GM18517 (cell line): ENCODE measurements at regions not wholly inside any gene's neighbourhood (a gene's known extent, or its start where the extent isn't known, plus 50 kb on each side); places are given as distances from the start of the nearest gene placed in this dataset.

ENCODE experiments used
- ATAC-seq: cut with Tn5 transposase; IDR thresholded peaks from one replicate; pipeline ENCODE4 v1.9.1; 2021; ENCODE audit warnings: mild to moderate bottlenecking, moderate library complexity; ENCODE audit not compliant: unreplicated experiment

- no peak for ATAC-seq
These were observed 886.3 kb upstream of the SEL1L start for GRCh38 chr14:82419933-82420332.

GRCh38 chr14:82420871-82421270 lies 887.2 kb upstream of the SEL1L start:
- no peak for ATAC-seq

GRCh38 chr14:82421286-82421685 lies 887.6 kb upstream of the SEL1L start:
- ATAC-seq, result no peak

GRCh38 chr14:82422230-82422629 lies 888.6 kb upstream of the SEL1L start:
- ATAC-seq, result no peak

- no peak for ATAC-seq
These were observed 891.6 kb upstream of the SEL1L start for GRCh38 chr14:82425261-82425660.

GRCh38 chr14:82431031-82431430 lies 897.4 kb upstream of the SEL1L start:
- ATAC-seq, result no peak

- ATAC-seq, result no peak
These were observed 898.9 kb upstream of the SEL1L start for GRCh38 chr14:82432301-82433105.

GRCh38 chr14:82438436-82438835 lies 904.8 kb upstream of the SEL1L start:
- no peak for ATAC-seq

- no peak for ATAC-seq
These were observed 907.6 kb upstream of the SEL1L start for GRCh38 chr14:82441270-82441669.

- ATAC-seq, result no peak
These were observed 912.3 kb upstream of the SEL1L start for GRCh38 chr14:82445810-82446570.

GRCh38 chr14:82447586-82447985 lies 913.9 kb upstream of the SEL1L start:
- ATAC-seq, result no peak

- ATAC-seq, result no peak
These were observed 916.3 kb upstream of the SEL1L start for GRCh38 chr14:82449926-82450468.

- no peak for ATAC-seq
These were observed 918.0 kb upstream of the SEL1L start for GRCh38 chr14:82451675-82452074.

- no peak for ATAC-seq
These were observed 948.7 kb upstream of the SEL1L start for GRCh38 chr14:82482345-82482744.

- no peak for ATAC-seq
These were observed 954.8 kb upstream of the SEL1L start for GRCh38 chr14:82488473-82488872.

GRCh38 chr14:82490397-82490796 lies 956.7 kb upstream of the SEL1L start:
- no peak for ATAC-seq

GRCh38 chr14:82492157-82492556 lies 958.5 kb upstream of the SEL1L start:
- no peak for ATAC-seq

- ATAC-seq, result no peak
These were observed 966.6 kb upstream of the SEL1L start for GRCh38 chr14:82500222-82500621.

- ATAC-seq, result no peak
These were observed 967.9 kb upstream of the SEL1L start for GRCh38 chr14:82501554-82501953.

GRCh38 chr14:82502043-82502442 lies 968.4 kb upstream of the SEL1L start:
- no peak for ATAC-seq

- ATAC-seq, result no peak
These were observed 971.2 kb upstream of the SEL1L start for GRCh38 chr14:82504894-82505293.

- ATAC-seq, result no peak
These were observed 976.4 kb upstream of the SEL1L start for GRCh38 chr14:82510007-82510406.
